HepG2 (cell line): ENCODE measurements at regions not wholly inside any gene's neighbourhood (a gene's known extent, or its start where the extent isn't known, plus 50 kb on each side); places are given as distances from the start of the nearest gene placed in this dataset.

Experiments used
- ATAC-seq: fragments of 200-7000 bp; cut with Tn5 transposase; 3 replicates; pipeline ENCODE4 v1.9.1; 2020; ENCODE audit warnings: mild to moderate bottlenecking, moderate library complexity
- BruUV-seq: library from RNA; stranded (reverse); fragments of 400-500 nt; replicated peaks from 2 replicates; lab custom pipeline; 2021; lab: Mats Ljungman, UMichigan
- CTCF ChIA-PET: fragments of 300-600 bp; formaldehyde crosslinking; extraction: SDS; loops from one replicate; lab custom pipeline; 2021; ENCODE audit warnings: low total read pairs, inconsistent platforms, low intra/inter-chr PET ratio; lab: Yijun Ruan, JAX
- POLR2A ChIA-PET: fragments of 350-600 bp; sonication (Branson Sonifier 250); formaldehyde crosslinking; loops from one replicate; lab custom pipeline; 2020; ENCODE audit warnings: antibody characterized with exemption, inconsistent platforms; lab: Yijun Ruan, JAX
- DNase-seq: peaks from one replicate; pipeline ENCODE4 v3.0.0-alpha.2; 2015; ENCODE audit warnings: low spot score
- FAIRE-seq: peaks from 3 replicates; lab custom pipeline; 2011; peaks lifted over from hg19 to GRCh38; lab: Jason Lieb, UNC
- H2AFZ ChIP-seq: one replicate; pipeline ENCODE4 v1.6.1; 2011; ENCODE audit warnings: low read length, inconsistent platforms
- H3K27ac ChIP-seq: fragments of 300-600 bp; 3 replicates; pipeline ENCODE4 v1.8.0; 2011; ENCODE audit warnings: mixed run types, mild to moderate bottlenecking, mixed read lengths, low read length, inconsistent platforms; ENCODE audit not compliant: insufficient read depth; ENCODE audit errors: extremely low read length
- H3K27me3 ChIP-seq, 2 experiments: fragments of 200-600 bp in 1 of 2; 2 replicates in 1 of 2; 3 replicates in 1 of 2; pipeline versions ENCODE4 v1.6.0 to v1.8.0; 2011; ENCODE audit warnings: low read length in 2 of 2, mild to moderate bottlenecking in 2 of 2, moderate library complexity in 2 of 2, inconsistent platforms in 1 of 2; ENCODE audit not compliant: insufficient read depth in 2 of 2, control insufficient read depth in 1 of 2
- H3K36me3 ChIP-seq, 2 experiments: fragments of 200-600 bp in 1 of 2; replicated peaks in 1 of 2; 2 replicates in 1 of 2; 3 replicates in 1 of 2; pipeline versions ENCODE4 v1.5.1 to v1.8.0; 2011; ENCODE audit warnings: low read length in 2 of 2, inconsistent platforms in 1 of 2; ENCODE audit not compliant: insufficient read depth in 2 of 2, control insufficient read depth in 1 of 2
- H3K4me1 ChIP-seq: 2 replicates; pipeline ENCODE4 v1.5.1; 2012; ENCODE audit warnings: low read length, inconsistent platforms; ENCODE audit not compliant: insufficient read depth
- H3K4me2 ChIP-seq: 2 replicates; pipeline ENCODE4 v1.6.0; 2011; ENCODE audit warnings: low read depth, low read length, inconsistent platforms
- H3K4me3 ChIP-seq, 3 experiments: fragments of 200-600 bp in 1 of 3; sonication (generic), shearing (Covaris generic) in 1 of 3; replicated peaks in 1 of 3; 2 replicates each; pipeline ENCODE4 v1.5.1; 2011 to 2016; ENCODE audit warnings: low read length in 3 of 3, inconsistent platforms in 2 of 3, low read depth in 2 of 3, mild to moderate bottlenecking in 2 of 3, control low read depth in 1 of 3, mixed read lengths in 1 of 3; ENCODE audit not compliant: insufficient read depth in 1 of 3
- H3K79me2 ChIP-seq: one replicate; pipeline ENCODE4 v1.6.1; 2011; ENCODE audit warnings: low read length, inconsistent platforms; ENCODE audit not compliant: insufficient read depth
- H3K9ac ChIP-seq: 2 replicates; pipeline ENCODE4 v1.6.0; 2011; ENCODE audit warnings: mild to moderate bottlenecking, low read depth, low read length, inconsistent platforms; ENCODE audit not compliant: insufficient read depth
- H3K9me3 ChIP-seq: 2 replicates; pipeline ENCODE4 v1.5.1; 2012; ENCODE audit warnings: mild to moderate bottlenecking, low read length
- H4K20me1 ChIP-seq: 2 replicates; pipeline ENCODE4 v1.6.0; 2011; ENCODE audit warnings: inconsistent platforms, mild to moderate bottlenecking, low read length, moderate library complexity; ENCODE audit not compliant: insufficient read depth
- GATA4 ChIP-seq: sonication (generic); IDR thresholded peaks from 2 replicates; pipeline ENCODE4 v1.6.1; 2016; ENCODE audit warnings: antibody characterized with exemption, low read depth, borderline replicate concordance
- HNRNPL ChIP-seq: fragments of 200-400 bp; formaldehyde crosslinking; IDR thresholded peaks from 2 replicates; pipeline ENCODE4 v1.6.1; 2017; ENCODE audit warnings: mild to moderate bottlenecking, low read depth, low read length
- MTA3 ChIP-seq: sonication (generic); formaldehyde crosslinking; IDR thresholded peaks from 2 replicates; pipeline ENCODE4 v1.4.0; 2020; ENCODE audit warnings: missing genetic modification reagents
- NFATC3 ChIP-seq: sonication (generic); formaldehyde crosslinking; IDR thresholded peaks from 2 replicates; pipeline ENCODE4 v1.5.1; 2020; ENCODE audit warnings: mild to moderate bottlenecking, missing genetic modification reagents
- NFE2L1 ChIP-seq: sonication (generic); formaldehyde crosslinking; IDR thresholded peaks from 2 replicates; pipeline ENCODE4 v1.4.0; 2020; ENCODE audit warnings: missing genetic modification reagents, mild to moderate bottlenecking, borderline replicate concordance
- PHF8 ChIP-seq: sonication (generic); formaldehyde crosslinking; IDR thresholded peaks from 2 replicates; pipeline ENCODE4 v1.5.0; 2020; ENCODE audit warnings: missing genetic modification reagents
- PLRG1 ChIP-seq: fragments of 450-650 bp; conservative IDR thresholded peaks from 2 replicates; pipeline ENCODE4 v1.6.1; 2016
- SALL1 ChIP-seq: sonication (generic); formaldehyde crosslinking; IDR thresholded peaks from 2 replicates; pipeline ENCODE4 v1.8.0; 2022; ENCODE audit warnings: mild to moderate bottlenecking, missing genetic modification reagents
- SNRNP70 ChIP-seq: fragments of 200-400 bp; formaldehyde crosslinking; IDR thresholded peaks from 2 replicates; pipeline ENCODE4 v1.6.1; 2017; ENCODE audit warnings: mild to moderate bottlenecking, low read depth, low read length, moderate library complexity
- ZBTB7A ChIP-seq: sonication (generic); formaldehyde crosslinking; IDR thresholded peaks from 2 replicates; pipeline ENCODE4 v1.8.0; 2022; ENCODE audit warnings: mild to moderate bottlenecking, missing genetic modification reagents
- ZMYM3 ChIP-seq: sonication (generic); formaldehyde crosslinking; IDR thresholded peaks from 2 replicates; pipeline ENCODE4 v1.5.1; 2020; ENCODE audit warnings: mild to moderate bottlenecking, missing genetic modification reagents
- ZNF337 ChIP-seq: sonication (generic); formaldehyde crosslinking; IDR thresholded peaks from 2 replicates; pipeline ENCODE4 v1.5.1; 2020; ENCODE audit warnings: missing genetic modification reagents, low read depth, mild to moderate bottlenecking, borderline replicate concordance
- WGBS: methylation state at CpG from one replicate; pipeline ENCODE4 v1.1.6; 2017; ENCODE audit warnings: low lambda C conversion rate; 5-methylcytosine and 5-hydroxymethylcytosine counted together
- in situ Hi-C: cut with HindIII; loops from 2 replicates; pipeline ENCODE4 v1.10.0; 2017; ENCODE audit warnings: low pct_unique_long_range_greater_than_20kb; ENCODE audit not compliant: extremely low pct_ligation_motif_present
- intact Hi-C: fragments of 100-400 bp; cut with micrococcal nuclease; formaldehyde crosslinking; loops from one replicate; pipeline ENCODE4 v1.10.0; 2022; ENCODE audit not compliant: unreplicated experiment
- TF ChIP-seq, protein P1 (sequence below): sonication (generic); formaldehyde crosslinking; IDR thresholded peaks from 2 replicates; pipeline ENCODE4 v1.5.1; 2020; ENCODE audit warnings: missing genetic modification reagents, mild to moderate bottlenecking, borderline replicate concordance
- TF ChIP-seq, protein P2 (sequence below): sonication (generic); formaldehyde crosslinking; conservative IDR thresholded peaks from 2 replicates; pipeline ENCODE4 v1.5.0; 2020; ENCODE audit warnings: missing genetic modification reagents
- TF ChIP-seq, protein P3 (sequence below): IDR thresholded peaks from 2 replicates; pipeline ENCODE4 v1.6.1; 2016; ENCODE audit warnings: missing biosample characterization, missing genetic modification reagents, low read depth
- TF ChIP-seq, protein P4 (sequence below): sonication (generic); formaldehyde crosslinking; IDR thresholded peaks from 2 replicates; pipeline ENCODE4 v1.4.0; 2020; ENCODE audit warnings: mild to moderate bottlenecking, low read depth, missing genetic modification reagents
- TF ChIP-seq, protein P5 (sequence below): sonication (generic); formaldehyde crosslinking; IDR thresholded peaks from 2 replicates; pipeline ENCODE4 v1.8.1; 2022; ENCODE audit warnings: mild to moderate bottlenecking, missing genetic modification reagents

DNA sequence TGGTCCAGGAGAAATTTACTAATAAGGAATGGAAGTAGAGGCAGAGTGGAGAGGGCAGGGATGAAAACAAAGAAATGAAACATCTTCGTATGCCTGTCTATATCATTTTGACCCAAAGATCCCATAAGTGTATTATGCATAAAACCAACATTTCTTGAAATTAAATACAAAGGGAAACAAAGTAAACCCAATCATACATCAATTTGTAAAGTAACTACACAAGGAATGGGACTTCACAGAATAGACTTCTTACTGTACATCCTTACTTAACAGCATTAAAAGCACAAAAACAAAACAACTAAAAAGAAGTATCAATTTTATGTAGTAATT is 253.6 kb upstream of the CCDC179 start:
- no peak for TF ChIP-seq SALL1
- TF ChIP-seq, protein P1, sequence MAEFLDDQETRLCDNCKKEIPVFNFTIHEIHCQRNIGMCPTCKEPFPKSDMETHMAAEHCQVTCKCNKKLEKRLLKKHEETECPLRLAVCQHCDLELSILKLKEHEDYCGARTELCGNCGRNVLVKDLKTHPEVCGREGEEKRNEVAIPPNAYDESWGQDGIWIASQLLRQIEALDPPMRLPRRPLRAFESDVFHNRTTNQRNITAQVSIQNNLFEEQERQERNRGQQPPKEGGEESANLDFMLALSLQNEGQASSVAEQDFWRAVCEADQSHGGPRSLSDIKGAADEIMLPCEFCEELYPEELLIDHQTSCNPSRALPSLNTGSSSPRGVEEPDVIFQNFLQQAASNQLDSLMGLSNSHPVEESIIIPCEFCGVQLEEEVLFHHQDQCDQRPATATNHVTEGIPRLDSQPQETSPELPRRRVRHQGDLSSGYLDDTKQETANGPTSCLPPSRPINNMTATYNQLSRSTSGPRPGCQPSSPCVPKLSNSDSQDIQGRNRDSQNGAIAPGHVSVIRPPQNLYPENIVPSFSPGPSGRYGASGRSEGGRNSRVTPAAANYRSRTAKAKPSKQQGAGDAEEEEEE (CRISPR knock-in tag) = no peak
- TF ChIP-seq NFATC3 (CRISPR knock-in tag) = no peak
- no peak for TF ChIP-seq GATA4
- TF ChIP-seq, protein P2, sequence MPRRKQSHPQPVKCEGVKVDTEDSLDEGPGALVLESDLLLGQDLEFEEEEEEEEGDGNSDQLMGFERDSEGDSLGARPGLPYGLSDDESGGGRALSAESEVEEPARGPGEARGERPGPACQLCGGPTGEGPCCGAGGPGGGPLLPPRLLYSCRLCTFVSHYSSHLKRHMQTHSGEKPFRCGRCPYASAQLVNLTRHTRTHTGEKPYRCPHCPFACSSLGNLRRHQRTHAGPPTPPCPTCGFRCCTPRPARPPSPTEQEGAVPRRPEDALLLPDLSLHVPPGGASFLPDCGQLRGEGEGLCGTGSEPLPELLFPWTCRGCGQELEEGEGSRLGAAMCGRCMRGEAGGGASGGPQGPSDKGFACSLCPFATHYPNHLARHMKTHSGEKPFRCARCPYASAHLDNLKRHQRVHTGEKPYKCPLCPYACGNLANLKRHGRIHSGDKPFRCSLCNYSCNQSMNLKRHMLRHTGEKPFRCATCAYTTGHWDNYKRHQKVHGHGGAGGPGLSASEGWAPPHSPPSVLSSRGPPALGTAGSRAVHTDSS (CRISPR knock-in tag) = no peak
- no peak for TF ChIP-seq ZBTB7A (CRISPR knock-in tag)
- TF ChIP-seq PHF8 (CRISPR knock-in tag) = no peak
- no peak for TF ChIP-seq ZNF337 (CRISPR knock-in tag)
- no peak for TF ChIP-seq NFE2L1 (CRISPR knock-in tag)
- TF ChIP-seq PLRG1 = no peak
- TF ChIP-seq SNRNP70 = no peak
- TF ChIP-seq ZMYM3 = no peak
- TF ChIP-seq, protein P3, sequence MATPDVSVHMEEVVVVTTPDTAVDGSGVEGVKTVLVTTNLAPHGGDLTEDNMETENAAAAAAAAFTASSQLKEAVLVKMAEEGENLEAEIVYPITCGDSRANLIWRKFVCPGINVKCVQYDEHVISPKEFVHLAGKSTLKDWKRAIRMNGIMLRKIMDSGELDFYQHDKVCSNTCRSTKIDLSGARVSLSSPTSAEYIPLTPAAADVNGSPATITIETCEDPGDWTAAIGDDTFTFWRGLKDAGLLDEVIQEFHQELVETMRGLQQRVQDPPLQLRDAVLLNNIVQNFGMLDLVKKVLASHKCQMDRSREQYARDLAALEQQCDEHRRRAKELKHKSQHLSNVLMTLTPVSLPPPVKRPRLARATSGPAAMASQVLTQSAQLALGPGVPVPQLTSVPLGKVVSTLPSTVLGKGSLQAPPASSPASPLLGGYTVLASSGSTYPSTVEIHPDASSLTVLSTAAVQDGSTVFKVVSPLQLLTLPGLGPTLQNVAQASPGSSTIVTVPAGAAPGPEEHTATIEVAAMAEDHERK (CRISPR knock-in tag) = no peak
- TF ChIP-seq, protein P4, sequence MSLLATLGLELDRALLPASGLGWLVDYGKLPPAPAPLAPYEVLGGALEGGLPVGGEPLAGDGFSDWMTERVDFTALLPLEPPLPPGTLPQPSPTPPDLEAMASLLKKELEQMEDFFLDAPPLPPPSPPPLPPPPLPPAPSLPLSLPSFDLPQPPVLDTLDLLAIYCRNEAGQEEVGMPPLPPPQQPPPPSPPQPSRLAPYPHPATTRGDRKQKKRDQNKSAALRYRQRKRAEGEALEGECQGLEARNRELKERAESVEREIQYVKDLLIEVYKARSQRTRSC (CRISPR knock-in tag) = no peak
- TF ChIP-seq, protein P5, sequence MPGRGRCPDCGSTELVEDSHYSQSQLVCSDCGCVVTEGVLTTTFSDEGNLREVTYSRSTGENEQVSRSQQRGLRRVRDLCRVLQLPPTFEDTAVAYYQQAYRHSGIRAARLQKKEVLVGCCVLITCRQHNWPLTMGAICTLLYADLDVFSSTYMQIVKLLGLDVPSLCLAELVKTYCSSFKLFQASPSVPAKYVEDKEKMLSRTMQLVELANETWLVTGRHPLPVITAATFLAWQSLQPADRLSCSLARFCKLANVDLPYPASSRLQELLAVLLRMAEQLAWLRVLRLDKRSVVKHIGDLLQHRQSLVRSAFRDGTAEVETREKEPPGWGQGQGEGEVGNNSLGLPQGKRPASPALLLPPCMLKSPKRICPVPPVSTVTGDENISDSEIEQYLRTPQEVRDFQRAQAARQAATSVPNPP (CRISPR knock-in tag) = no peak
- TF ChIP-seq MTA3 (CRISPR knock-in tag) = no peak
- no peak for TF ChIP-seq HNRNPL
- no TSS peak for BruUV-seq
- no peaks in the 10 kb centered on the region for H3K79me2 ChIP-seq
- FAIRE-seq (no peak), ATAC-seq (no peak), DNase-seq (no peak)
- WGBS = 0% methylated on average over 1 of the region's 1 CpG
- H3K36me3 ChIP-seq = no peaks in the 10 kb centered on the region
- H3K27me3 ChIP-seq = no peaks in the 10 kb centered on the region
- no peak overlapping the region for H3K4me2 ChIP-seq
- peaks cover 13% of the 10 kb centered on the region for H3K4me1 ChIP-seq
- no peak overlapping the region for H3K9ac ChIP-seq
- no peak overlapping the region for H3K4me3 ChIP-seq
- no peak overlapping the region for H3K27ac ChIP-seq
- intact Hi-C loops = loop anchor here (1.0 kb wide), 3 partner anchors 238 to 1272 kb away; no protein-coding TSS in a partner anchor
- POLR2A ChIA-PET = no interaction called here
- H2AFZ ChIP-seq = no peak overlapping the region
- no peaks in the 10 kb centered on the region for H3K9me3 ChIP-seq
- CTCF ChIA-PET = no interaction called here
- no peaks in the 10 kb centered on the region for H4K20me1 ChIP-seq
- in situ Hi-C loops = loop anchor here (25.0 kb wide), 1 partner anchor 1273 kb away; no protein-coding TSS in a partner anchor
